Activated T-cell treated with anti-CD3 and anti-CD28 coated beads for 48 hours (primary cell): ENCODE measurements at regions not wholly inside any gene's neighbourhood (a gene's known extent, or its start where the extent isn't known, plus 50 kb on each side); places are given as distances from the start of the nearest gene placed in this dataset.

Experiments used
- DNase-seq: peaks from one replicate; pipeline ENCODE4 v3.0.0-alpha.2; 2020; ENCODE audit warnings: low read depth

GRCh38 chr20:50258790-50259483 lies 68.3 kb downstream of the CEBPB start:
- DNase-seq, result no peak

- no peak for DNase-seq
Measured at GRCh38 chr20:50259705-50260478, 69.3 kb downstream of the CEBPB start.

DNA sequence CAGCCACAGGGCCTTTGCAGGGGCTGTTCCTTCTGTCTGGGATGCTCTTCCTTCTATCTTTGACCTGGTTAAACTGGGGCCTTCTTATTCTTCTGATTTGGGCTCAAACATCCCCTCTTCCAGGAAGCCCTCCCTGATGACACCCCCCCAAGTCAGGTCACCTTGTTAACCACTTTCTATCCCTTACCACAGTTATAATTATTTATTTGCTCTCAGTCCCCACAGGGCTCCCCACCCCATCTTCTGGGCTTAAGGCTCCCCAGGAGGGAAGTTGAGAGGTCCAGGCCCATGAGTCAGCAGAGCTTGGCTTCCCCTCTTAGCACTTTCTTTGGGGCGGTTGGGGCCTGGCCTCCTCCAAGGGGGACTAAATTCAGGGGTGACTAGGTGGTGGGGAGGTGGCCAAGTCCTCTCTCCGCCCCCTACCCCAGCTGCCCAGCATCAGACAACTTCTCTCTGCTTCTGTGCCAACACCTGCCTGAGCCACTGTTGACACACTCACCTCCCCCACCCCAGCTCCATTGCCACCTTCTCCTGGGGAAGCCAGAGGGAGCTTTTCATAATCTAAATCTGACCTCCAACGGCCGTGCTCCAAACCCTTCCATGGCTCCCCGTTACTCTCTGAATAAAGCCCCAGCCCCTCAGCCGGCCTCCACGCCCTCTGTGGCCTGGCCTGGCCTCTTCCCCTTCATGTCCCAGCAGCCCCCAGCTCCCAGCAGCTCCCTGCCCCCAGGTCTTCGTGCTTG lies 70.0 kb downstream of the CEBPB start:
- no peak for DNase-seq

GRCh38 chr20:50261471-50262212 lies 71.0 kb downstream of the CEBPB start:
- no peak for DNase-seq

DNA sequence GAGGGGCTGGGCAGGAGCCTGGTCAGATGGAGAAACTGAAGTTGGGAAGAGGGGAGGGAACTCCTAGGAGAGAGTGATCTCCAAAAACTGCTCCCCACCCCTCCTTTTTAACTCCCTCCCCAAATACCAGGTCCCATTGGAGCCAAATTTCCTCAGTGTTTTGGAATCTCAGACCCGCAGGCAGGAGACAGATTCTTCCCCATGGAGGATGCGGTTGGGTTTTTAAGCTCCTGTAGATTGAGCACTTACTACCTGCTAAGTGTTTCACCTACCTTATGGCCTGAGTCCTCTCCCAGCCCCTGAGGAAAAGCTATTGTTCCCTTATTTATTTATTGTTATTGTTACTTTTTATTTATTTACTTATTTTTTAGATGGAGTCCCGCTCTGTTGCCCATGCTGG lies 73.2 kb downstream of the CEBPB start:
- DNase-seq, result no peak

DNA sequence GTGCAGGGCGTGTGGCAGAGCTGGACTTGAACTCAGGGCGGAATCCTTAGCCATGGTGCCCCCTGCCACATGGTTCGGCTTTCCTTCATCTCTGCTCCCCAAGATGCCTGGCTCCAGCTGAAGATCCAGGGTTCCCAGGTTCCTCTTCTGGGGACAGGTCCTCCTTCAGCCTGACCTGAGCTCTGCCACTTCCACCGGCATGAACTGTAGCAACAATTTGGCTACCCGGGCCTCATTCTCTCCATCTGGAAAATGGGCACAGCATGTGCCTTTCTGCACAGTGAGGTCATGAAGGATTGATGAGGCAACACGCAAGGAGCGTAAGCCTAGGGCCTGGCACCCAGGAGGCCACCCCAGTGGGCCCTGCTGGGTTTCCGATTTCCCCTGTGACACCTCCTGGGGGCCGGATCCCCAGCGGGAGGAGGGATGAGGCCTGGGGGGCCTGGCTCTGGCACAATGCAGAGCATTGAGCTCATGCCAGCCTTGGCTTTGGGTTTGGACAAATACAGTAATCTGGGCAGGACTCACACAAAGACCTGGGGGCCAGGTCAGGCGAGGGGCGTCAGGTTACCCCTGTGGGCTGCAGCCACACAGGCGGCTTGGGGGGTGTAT lies 74.0 kb downstream of the CEBPB start:
- no peak for DNase-seq

GRCh38 chr20:50265245-50265946 lies 74.8 kb downstream of the CEBPB start:
- DNase-seq, result no peak

- DNase-seq, result no peak
Measured at GRCh38 chr20:50266293-50267040, 75.8 kb downstream of the CEBPB start.

DNA sequence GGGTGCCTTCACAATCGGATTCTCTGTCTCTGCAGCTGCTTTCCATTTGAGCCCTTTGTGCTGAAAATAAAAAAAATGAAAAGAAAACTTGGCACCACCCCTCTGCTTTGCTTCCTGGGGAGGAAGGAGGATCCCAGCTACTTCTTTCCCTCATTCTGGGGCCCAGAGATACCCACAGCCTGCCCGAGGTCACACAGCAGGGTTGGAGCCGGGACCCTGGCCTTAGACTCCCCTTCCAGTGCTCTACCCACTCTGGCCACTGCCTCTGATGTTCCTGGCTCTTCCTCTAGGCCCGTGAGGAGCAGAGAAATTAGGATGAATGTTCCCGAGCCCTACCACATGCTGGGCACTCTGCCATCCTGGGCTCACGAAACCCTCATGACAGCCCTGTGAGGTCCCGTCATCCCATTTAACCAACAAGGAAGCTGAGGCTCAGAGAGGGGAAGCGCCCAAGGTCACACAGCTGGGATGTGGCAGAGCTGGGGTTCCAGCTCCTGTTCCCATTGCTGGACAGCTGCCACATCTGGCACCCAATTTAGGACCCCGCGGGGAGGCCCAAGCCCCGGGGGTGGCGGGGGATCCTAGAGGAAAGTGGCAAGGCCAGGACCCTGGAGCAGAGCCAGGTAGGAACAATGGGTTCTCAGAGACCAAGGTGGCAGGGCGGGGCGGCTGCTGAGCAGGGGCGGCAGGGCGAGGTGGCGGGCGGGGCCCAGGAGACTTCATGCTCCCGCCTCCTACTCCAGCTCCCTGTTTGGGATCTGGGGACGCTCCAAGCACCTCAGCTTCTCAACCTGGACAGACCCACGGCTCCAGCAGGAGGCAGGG lies 76.6 kb downstream of the CEBPB start:
- DNase-seq, result no peak

GRCh38 chr20:50267866-50268219 lies 77.2 kb downstream of the CEBPB start:
- DNase-seq, result no peak

- no peak for DNase-seq
Measured at GRCh38 chr20:50269091-50270033, 78.7 kb downstream of the CEBPB start.

DNA sequence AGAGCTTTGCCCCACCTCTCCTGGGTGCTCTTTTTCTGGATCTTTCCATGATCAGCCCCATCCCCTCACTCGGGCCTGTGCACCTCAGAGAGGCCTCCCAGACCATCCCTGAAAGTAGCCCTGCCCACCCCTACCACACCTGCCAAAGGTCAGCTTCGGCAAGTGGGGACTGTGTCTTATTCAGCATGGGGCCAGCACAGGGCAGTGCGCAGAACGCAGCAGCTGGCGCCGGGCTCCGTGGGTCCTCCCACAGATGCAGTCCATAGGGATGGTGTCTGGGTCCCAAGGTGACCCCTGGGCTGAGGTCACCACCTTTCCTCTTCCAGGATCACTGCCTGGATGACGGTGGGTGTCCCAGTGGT lies 79.4 kb downstream of the CEBPB start:
- DNase-seq, result no peak

GRCh38 chr20:50270569-50270968 lies 79.9 kb downstream of the CEBPB start:
- DNase-seq, result no peak

- DNase-seq, result no peak
Measured at GRCh38 chr20:50271176-50271575, 80.5 kb downstream of the CEBPB start.

GRCh38 chr20:50271612-50272011 lies 81.0 kb downstream of the CEBPB start:
- no peak for DNase-seq

DNA sequence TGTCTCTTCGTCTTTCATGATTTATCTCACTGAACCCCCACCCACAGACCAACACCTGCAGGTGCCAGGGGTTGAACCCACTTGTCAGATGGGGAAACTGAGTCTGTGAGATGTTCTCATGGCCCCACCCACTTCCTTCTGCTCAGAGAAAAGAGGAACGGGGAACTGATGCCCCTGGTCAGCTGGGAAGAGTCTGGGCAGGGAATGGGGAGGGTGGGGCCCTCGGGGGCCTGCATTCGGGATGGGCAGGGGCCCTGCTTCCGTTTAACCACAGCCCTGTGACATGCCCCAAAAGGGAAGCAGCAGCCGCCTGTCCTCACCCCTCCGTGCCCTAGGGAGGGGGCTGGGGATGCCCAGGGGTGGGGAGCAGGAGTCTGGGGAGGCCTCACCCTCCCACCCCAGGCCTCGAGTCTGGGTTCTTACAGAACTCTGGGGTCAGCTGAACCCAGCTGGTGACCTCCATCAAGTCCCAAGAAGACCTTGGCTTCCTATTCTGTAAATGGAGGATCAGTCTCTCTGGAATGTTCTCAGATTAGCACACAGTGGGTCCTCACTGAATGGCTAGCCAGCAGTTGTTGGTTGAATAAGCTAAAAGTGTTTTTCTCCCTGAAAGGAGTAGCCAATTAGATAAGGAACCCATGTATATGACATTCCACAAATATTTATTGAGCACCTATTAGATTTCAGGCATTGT lies 81.5 kb downstream of the CEBPB start:
- no peak for DNase-seq

DNA sequence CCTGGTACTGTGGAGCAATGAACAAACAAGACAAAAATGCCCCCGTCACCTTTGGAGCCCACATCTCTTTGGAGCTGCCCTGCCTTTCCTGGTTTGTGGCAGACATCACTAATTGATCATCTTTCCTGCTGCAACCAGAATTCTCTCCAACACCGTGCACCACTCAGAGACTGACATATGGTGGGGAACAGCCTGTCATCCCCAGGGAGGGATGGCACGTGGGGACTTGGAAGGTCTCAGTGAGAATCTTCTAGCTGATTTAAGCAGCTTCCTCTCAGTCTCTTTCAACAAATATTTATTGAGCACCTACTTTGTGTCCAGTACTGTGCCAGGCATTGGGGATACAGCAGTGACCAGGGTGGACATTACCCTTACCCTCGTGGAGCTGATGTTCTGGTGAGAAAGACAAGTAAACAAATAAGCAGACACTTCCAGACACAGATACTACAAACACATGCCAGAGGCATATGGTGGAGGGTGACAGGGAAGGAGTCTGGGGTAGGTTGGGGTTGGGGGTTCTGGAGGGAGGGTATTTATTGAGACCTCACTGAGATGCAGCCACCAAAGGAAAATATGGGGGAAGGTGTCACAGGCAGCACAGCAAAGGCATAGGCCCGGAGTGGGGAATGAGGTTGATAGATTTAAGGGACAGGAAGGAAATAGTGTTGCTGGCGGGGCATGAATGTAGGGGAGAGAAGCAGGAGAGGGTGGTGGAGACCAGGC lies 82.3 kb downstream of the CEBPB start:
- DNase-seq, result no peak
